ENCODE measurements at regions not wholly inside any gene's neighbourhood (a gene's known extent, or its start where the extent isn't known, plus 50 kb on each side); places are given as distances from the start of the nearest gene placed in this dataset.

DNA sequence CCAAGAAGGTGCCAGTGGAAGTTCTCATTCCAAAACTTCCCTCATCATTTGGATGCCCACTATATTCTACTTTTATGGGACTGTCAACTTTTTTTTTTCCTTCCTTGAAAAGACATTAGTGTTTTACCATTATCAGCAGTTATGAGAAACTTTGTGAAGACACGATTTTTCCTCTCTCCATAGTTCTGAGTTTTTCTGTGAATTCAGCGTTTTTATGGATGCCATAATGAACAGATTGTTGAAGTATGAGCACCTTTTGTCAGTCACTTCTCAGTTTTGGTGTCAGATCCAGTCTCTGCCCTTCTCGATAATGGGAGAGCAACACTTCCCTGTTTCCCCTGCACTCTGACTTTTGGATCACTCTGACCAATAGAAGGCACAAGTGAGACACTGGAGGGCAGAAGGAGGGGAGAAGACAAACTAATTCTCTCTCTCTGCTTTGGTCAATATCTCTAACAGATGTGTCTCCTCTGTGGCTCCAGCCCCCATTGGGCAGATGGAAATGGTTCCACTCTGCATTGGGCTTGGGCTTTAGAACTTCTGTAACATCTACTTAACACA lies 53.5 kb upstream of the FN1 start:
- H3K27me3 ChIP-seq (ENCODE audit: insufficient read depth in 3 of 3, low read length in 2 of 3), result no peaks in the 10 kb centered on the region
- DNase-seq, result no peak
- 83 to 88% (median 86%) methylated on average over 3 of the region's 3 CpGs for WGBS, 3 donors
- intact Hi-C loops (cut with DNase I), result no loop called here
- H3K4me1 ChIP-seq, result no peaks in the 10 kb centered on the region
- no peak overlapping the region for H3K4me3 ChIP-seq
- H3K36me3 ChIP-seq (ENCODE audit: insufficient read depth in 1 of 2, low read depth in 1 of 2), result no peaks in the 10 kb centered on the region
- TF ChIP-seq, protein P1, sequence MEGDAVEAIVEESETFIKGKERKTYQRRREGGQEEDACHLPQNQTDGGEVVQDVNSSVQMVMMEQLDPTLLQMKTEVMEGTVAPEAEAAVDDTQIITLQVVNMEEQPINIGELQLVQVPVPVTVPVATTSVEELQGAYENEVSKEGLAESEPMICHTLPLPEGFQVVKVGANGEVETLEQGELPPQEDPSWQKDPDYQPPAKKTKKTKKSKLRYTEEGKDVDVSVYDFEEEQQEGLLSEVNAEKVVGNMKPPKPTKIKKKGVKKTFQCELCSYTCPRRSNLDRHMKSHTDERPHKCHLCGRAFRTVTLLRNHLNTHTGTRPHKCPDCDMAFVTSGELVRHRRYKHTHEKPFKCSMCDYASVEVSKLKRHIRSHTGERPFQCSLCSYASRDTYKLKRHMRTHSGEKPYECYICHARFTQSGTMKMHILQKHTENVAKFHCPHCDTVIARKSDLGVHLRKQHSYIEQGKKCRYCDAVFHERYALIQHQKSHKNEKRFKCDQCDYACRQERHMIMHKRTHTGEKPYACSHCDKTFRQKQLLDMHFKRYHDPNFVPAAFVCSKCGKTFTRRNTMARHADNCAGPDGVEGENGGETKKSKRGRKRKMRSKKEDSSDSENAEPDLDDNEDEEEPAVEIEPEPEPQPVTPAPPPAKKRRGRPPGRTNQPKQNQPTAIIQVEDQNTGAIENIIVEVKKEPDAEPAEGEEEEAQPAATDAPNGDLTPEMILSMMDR (IDR thresholded peaks at IDR 0.05), result no peak
- ATAC-seq, result no peak
- no peak overlapping the region for H3K27ac ChIP-seq
- H3K9me3 ChIP-seq, result no peaks in the 10 kb centered on the region

DNA sequence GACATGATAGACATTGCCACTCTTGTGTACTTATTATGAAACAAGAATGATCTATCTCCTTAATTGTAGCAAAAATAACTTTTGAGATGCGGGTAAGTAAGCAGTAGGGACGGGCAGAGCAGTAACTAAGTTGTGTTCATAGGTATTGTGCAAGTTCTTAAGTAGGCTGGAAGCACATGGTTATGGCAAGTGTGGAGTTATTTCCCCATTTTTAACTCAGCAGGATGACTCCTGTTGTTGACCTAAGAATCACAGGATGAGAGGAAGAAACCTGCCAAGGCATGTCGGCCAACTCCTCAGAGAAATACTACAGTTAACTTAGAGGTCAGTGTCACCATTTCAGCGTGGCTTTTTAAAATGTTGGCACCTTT lies 51.1 kb upstream of the FN1 start:
- intact Hi-C loops (cut with DNase I), result no loop called here
- Histone ChIP-seq H3K27ac (no peak overlapping the region), H3K9me3 (no peaks in the 10 kb centered on the region), H3K36me3 (ENCODE audit: insufficient read depth in 1 of 2, low read depth in 1 of 2) (no peaks in the 10 kb centered on the region), H3K4me1 (no peaks in the 10 kb centered on the region), H3K27me3 (ENCODE audit: insufficient read depth in 3 of 3, low read length in 2 of 3) (no peaks in the 10 kb centered on the region), H3K4me3 (no peak overlapping the region)
- TF ChIP-seq, protein P1 (IDR thresholded peaks at IDR 0.05), result no peak
- no peak for DNase-seq
- WGBS, 3 donors, result 75 to 78% (median 77%) methylated on average over 4 of the region's 4 CpGs
- no peak for ATAC-seq

DNA sequence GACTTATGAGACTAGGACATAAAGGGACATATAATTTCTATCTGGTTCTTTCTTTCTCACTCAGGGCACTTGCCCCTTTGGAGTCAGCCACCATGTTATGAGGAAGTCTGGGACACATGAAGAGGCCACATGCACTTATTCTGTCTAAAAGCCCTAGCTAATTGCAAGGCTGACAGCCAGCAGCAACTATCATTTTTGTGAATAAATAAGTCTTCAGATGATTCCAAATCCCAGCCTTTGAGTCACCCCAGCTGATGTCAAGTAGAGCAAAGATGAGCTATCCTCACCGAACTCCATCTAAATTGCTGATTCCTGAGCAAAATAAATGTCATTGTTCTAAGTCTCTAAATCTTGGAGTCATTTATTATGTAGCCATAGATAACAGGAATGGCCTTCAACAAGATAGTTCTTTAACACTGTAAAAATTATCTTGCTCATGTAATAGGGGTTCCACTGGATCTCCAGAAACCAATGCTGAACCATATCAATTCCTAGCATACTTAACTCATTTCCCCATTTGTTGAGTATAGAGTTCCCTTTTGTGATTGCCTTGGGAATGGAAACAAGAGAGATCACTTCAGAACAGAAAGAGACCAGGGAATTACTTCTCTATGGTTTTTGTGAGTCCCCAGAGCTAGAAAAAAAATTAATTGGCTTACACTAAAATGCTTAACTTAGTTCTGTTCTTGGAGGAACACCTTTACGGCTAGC lies 50.6 kb upstream of the FN1 start:
- no peak for ATAC-seq
- Histone ChIP-seq H3K36me3 (ENCODE audit: insufficient read depth in 1 of 2, low read depth in 1 of 2) (no peaks in the 10 kb centered on the region), H3K4me3 (no peak overlapping the region), H3K9me3 (no peaks in the 10 kb centered on the region), H3K27me3 (ENCODE audit: insufficient read depth in 3 of 3, low read length in 2 of 3) (no peaks in the 10 kb centered on the region), H3K27ac (no peak overlapping the region), H3K4me1 (no peaks in the 10 kb centered on the region)
- DNase-seq, result no peak
- TF ChIP-seq, protein P1 (IDR thresholded peaks at IDR 0.05), result no peak
- 87 to 91% (median 88%) methylated on average over 2 of the region's 2 CpGs for WGBS, 3 donors
- intact Hi-C loops (cut with DNase I), result no loop called here

Measured in psoas muscle (tissue), 7 donors.